ENCODE measurements at regions not wholly inside any gene's neighbourhood (a gene's known extent, or its start where the extent isn't known, plus 50 kb on each side); places are given as distances from the start of the nearest gene placed in this dataset.
"Not testable (repeated sequence)": the region's sequence is repeated elsewhere in the genome, so short reads cannot be mapped to it uniquely, and the experiment has no call there.

GRCh38 chrX:13164611-13165010 lies 120.2 kb upstream of the FAM9C start:
- no peak overlapping the region for H3K4me3 ChIP-seq (ENCODE audit: low read depth in 1 of 2, low read length in 1 of 2)
- TF ChIP-seq CTCF (IDR thresholded peaks at IDR 0.05): no peak
- no peak overlapping the region for H3K27ac ChIP-seq
- H3K9me3 ChIP-seq: no peaks in the 10 kb centered on the region
- no peaks in the 10 kb centered on the region for H3K36me3 ChIP-seq
- peaks cover 22% of the 10 kb centered on the region in 2 experiments for H3K4me1 ChIP-seq (ENCODE audit: control insufficient read depth in 1 of 2, insufficient read depth in 1 of 2, low read depth in 1 of 2, low read length in 1 of 2)
- no peaks in the 10 kb centered on the region for H3K27me3 ChIP-seq

GRCh38 chrX:13162772-13163410 lies 118.5 kb upstream of the FAM9C start:
- H3K27me3 ChIP-seq: no peaks in the 10 kb centered on the region
- H3K27ac ChIP-seq: no peak overlapping the region
- H3K4me1 ChIP-seq (ENCODE audit: control insufficient read depth in 1 of 2, insufficient read depth in 1 of 2, low read depth in 1 of 2, low read length in 1 of 2): peaks cover 10 to 11% of the 10 kb centered on the region in 2 experiments
- no peak overlapping the region for H3K4me3 ChIP-seq (ENCODE audit: low read depth in 1 of 2, low read length in 1 of 2)
- no peak for TF ChIP-seq CTCF (IDR thresholded peaks at IDR 0.05)
- H3K9me3 ChIP-seq: no peaks in the 10 kb centered on the region
- no peaks in the 10 kb centered on the region for H3K36me3 ChIP-seq

GRCh38 chrX:13159886-13160285 lies 115.5 kb upstream of the FAM9C start:
- no peaks in the 10 kb centered on the region for H3K4me1 ChIP-seq (ENCODE audit: control insufficient read depth in 1 of 2, insufficient read depth in 1 of 2, low read depth in 1 of 2, low read length in 1 of 2)
- no peak for TF ChIP-seq CTCF (IDR thresholded peaks at IDR 0.05)
- no peak overlapping the region for H3K27ac ChIP-seq
- H3K4me3 ChIP-seq (ENCODE audit: low read depth in 1 of 2, low read length in 1 of 2): no peak overlapping the region
- H3K9me3 ChIP-seq: no peaks in the 10 kb centered on the region
- no peaks in the 10 kb centered on the region for H3K36me3 ChIP-seq
- no peaks in the 10 kb centered on the region for H3K27me3 ChIP-seq

- Histone ChIP-seq H3K36me3 (no peaks in the 10 kb centered on the region), H3K4me3 (ENCODE audit: low read depth in 1 of 2, low read length in 1 of 2) (no peak overlapping the region), H3K4me1 (ENCODE audit: control insufficient read depth in 1 of 2, insufficient read depth in 1 of 2, low read depth in 1 of 2, low read length in 1 of 2) (no peaks in the 10 kb centered on the region), H3K9me3 (no peaks in the 10 kb centered on the region), H3K27ac (no peak overlapping the region), H3K27me3 (no peaks in the 10 kb centered on the region)
- TF ChIP-seq CTCF (IDR thresholded peaks at IDR 0.05): no peak
Observed at GRCh38 chrX:13158911-13159310, 114.5 kb upstream of the FAM9C start.

- H3K4me3 ChIP-seq (ENCODE audit: low read depth in 1 of 2, low read length in 1 of 2); H3K36me3 ChIP-seq; H3K4me1 ChIP-seq (ENCODE audit: control insufficient read depth in 1 of 2, insufficient read depth in 1 of 2, low read depth in 1 of 2, low read length in 1 of 2); H3K27ac ChIP-seq; H3K27me3 ChIP-seq; H3K9me3 ChIP-seq: not testable (repeated sequence)
Observed at GRCh38 chrX:13155550-13155949, 111.1 kb upstream of the FAM9C start.

- Histone ChIP-seq H3K27ac (no peak overlapping the region), H3K9me3 (no peaks in the 10 kb centered on the region)
Observed at GRCh38 chrX:13153796-13154195, 109.4 kb upstream of the FAM9C start.

More at GRCh38 chrX:13153796-13154195, 109.4 kb upstream of the FAM9C start:
- no peaks in the 10 kb centered on the region for H3K36me3 ChIP-seq
- no peaks in the 10 kb centered on the region for H3K4me1 ChIP-seq (ENCODE audit: control insufficient read depth in 1 of 2, insufficient read depth in 1 of 2, low read depth in 1 of 2, low read length in 1 of 2)
- no peak for TF ChIP-seq CTCF (IDR thresholded peaks at IDR 0.05)
- H3K4me3 ChIP-seq (ENCODE audit: low read depth in 1 of 2, low read length in 1 of 2): no peak overlapping the region
- H3K27me3 ChIP-seq: no peaks in the 10 kb centered on the region
